ENCODE measurements at regions not wholly inside any gene's neighbourhood (a gene's known extent, or its start where the extent isn't known, plus 50 kb on each side); places are given as distances from the start of the nearest gene placed in this dataset.

DNA sequence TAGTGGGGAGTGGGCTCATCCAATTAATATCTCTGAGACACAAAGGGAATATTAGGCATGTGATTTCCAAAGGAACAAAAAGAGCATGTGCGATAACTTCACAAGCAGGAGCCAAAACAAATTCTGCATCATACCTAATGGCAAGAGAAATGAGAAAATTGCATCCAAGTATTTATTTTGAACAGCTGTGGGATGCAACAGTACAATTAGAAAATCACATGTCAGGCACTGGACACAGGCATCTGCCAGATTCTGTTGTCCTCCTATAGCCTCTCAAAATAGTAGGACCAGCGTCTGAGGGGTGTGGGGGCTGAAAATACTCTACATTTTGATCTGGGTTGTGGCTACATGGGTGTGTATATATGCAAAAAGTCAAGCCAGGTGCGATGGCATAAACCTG is 66.3 kb downstream of the EDN1 start:
- H3K4me3 ChIP-seq (ENCODE audit: low read length) = no peak overlapping the region
- no peaks in the 10 kb centered on the region for H3K79me2 ChIP-seq (replicated peaks; ENCODE audit: insufficient read depth, low read length)
- H2AFZ ChIP-seq (ENCODE audit: low read depth, low read length) = no peak overlapping the region
- no peaks in the 10 kb centered on the region for H3K27me3 ChIP-seq (ENCODE audit: insufficient read depth, low read depth, low read length)
- H3K36me3 ChIP-seq (ENCODE audit: insufficient read depth, low read length) = no peaks in the 10 kb centered on the region
- no peaks in the 10 kb centered on the region for H4K20me1 ChIP-seq (ENCODE audit: insufficient read depth)
- no peak overlapping the region for H3K27ac ChIP-seq (ENCODE audit: low read length)
- no peak overlapping the region for H3K4me2 ChIP-seq (ENCODE audit: low read length)
- H3K9me3 ChIP-seq (ENCODE audit: low read length) = peaks cover 2% of the 10 kb centered on the region
- no peak overlapping the region for H3K9ac ChIP-seq (ENCODE audit: low read length)
- no peaks in the 10 kb centered on the region for H3K9me2 ChIP-seq (ENCODE audit: insufficient read depth, low read length)
- no peaks in the 10 kb centered on the region for H3F3A ChIP-seq (ENCODE audit: insufficient read depth, low read length, poor library complexity, severe bottlenecking)
- TF ChIP-seq TAF1 (IDR thresholded peaks at IDR 0.05; ENCODE audit: low read depth) (no peak), POLR2AphosphoS5 (IDR thresholded peaks at IDR 0.05) (no peak), SMC3 (conservative IDR thresholded peaks at IDR 0.05; ENCODE audit: poor library complexity) (no peak), MXI1 (conservative IDR thresholded peaks at IDR 0.05; ENCODE audit: poor library complexity, severe bottlenecking) (no peak), REST (IDR thresholded peaks at IDR 0.05; ENCODE audit: borderline replicate concordance) (no peak), EP300 (conservative IDR thresholded peaks at IDR 0.05; ENCODE audit: poor library complexity, severe bottlenecking) (no peak), RAD21 (conservative IDR thresholded peaks at IDR 0.05) (no peak), EZH2 (IDR thresholded peaks at IDR 0.05; ENCODE audit: borderline replicate concordance, insufficient read depth, low read length, poor library complexity, severe bottlenecking) (no peak)
- TF ChIP-seq, protein P1, sequence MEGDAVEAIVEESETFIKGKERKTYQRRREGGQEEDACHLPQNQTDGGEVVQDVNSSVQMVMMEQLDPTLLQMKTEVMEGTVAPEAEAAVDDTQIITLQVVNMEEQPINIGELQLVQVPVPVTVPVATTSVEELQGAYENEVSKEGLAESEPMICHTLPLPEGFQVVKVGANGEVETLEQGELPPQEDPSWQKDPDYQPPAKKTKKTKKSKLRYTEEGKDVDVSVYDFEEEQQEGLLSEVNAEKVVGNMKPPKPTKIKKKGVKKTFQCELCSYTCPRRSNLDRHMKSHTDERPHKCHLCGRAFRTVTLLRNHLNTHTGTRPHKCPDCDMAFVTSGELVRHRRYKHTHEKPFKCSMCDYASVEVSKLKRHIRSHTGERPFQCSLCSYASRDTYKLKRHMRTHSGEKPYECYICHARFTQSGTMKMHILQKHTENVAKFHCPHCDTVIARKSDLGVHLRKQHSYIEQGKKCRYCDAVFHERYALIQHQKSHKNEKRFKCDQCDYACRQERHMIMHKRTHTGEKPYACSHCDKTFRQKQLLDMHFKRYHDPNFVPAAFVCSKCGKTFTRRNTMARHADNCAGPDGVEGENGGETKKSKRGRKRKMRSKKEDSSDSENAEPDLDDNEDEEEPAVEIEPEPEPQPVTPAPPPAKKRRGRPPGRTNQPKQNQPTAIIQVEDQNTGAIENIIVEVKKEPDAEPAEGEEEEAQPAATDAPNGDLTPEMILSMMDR (IDR thresholded peaks at IDR 0.05; ENCODE audit: poor library complexity, severe bottlenecking) = no peak

DNA sequence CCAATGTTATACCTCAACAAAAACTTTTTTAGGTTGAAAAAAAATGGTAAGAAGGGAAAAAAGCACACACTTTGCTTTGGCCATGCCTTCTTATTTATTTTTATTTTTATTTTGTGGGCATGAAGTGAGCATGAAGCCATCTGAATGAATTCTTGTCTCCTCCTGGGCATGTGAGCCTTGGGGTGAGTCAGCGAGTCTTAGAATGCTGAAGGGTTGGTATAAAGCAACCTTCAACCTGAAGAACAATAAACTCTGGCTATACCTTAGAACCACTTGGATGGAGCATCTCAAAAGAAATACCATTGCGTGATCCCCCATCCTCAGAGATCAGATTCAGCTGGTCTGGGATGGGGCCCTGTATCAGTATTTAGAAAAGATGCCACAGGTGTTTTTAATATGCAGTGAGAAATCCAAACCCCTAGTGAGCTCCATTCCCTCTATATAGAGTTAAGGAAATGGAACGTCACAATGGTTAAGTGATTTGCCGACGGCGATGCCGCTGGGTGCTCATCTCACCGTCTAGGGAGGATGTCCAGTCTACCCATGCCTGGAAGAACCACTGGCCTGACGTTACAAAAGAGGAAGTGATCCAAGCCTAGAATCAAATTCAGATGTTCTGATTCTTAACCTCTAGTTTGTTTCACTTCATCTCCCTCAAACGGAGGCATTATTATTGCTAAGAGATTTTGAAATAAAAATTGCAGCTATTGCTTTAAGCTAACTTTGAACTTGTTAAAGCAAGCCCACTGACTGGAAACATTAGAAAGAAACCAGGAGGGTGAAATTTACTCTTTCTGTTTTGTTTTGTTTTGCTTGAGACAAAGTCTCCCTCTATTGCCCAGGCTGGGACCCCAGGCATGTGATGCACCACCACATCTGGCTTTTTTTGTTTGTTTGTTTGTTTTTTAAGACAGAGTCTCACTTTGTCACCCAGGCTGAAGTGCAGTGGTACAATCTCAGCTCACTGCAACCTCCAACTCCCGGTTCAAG is 67.1 kb downstream of the EDN1 start:
- Histone ChIP-seq H3K36me3 (ENCODE audit: insufficient read depth, low read length) (no peaks in the 10 kb centered on the region), H4K20me1 (ENCODE audit: insufficient read depth) (no peaks in the 10 kb centered on the region), H2AFZ (ENCODE audit: low read depth, low read length) (no peak overlapping the region), H3K9me3 (ENCODE audit: low read length) (no peaks in the 10 kb centered on the region), H3F3A (ENCODE audit: insufficient read depth, low read length, poor library complexity, severe bottlenecking) (no peaks in the 10 kb centered on the region), H3K4me3 (ENCODE audit: low read length) (no peak overlapping the region), H3K27ac (ENCODE audit: low read length) (no peak overlapping the region), H3K9ac (ENCODE audit: low read length) (no peak overlapping the region), H3K9me2 (ENCODE audit: insufficient read depth, low read length) (no peaks in the 10 kb centered on the region), H3K79me2 (replicated peaks; ENCODE audit: insufficient read depth, low read length) (no peaks in the 10 kb centered on the region), H3K27me3 (ENCODE audit: insufficient read depth, low read depth, low read length) (no peaks in the 10 kb centered on the region), H3K4me2 (ENCODE audit: low read length) (no peak overlapping the region)
- TF ChIP-seq REST (IDR thresholded peaks at IDR 0.05; ENCODE audit: borderline replicate concordance) = no peak
- TF ChIP-seq TAF1 (IDR thresholded peaks at IDR 0.05; ENCODE audit: low read depth) = no peak
- no peak for TF ChIP-seq EZH2 (IDR thresholded peaks at IDR 0.05; ENCODE audit: borderline replicate concordance, insufficient read depth, low read length, poor library complexity, severe bottlenecking)
- TF ChIP-seq POLR2AphosphoS5 (IDR thresholded peaks at IDR 0.05) = no peak
- no peak for TF ChIP-seq SMC3 (conservative IDR thresholded peaks at IDR 0.05; ENCODE audit: poor library complexity)
- TF ChIP-seq, protein P1 (IDR thresholded peaks at IDR 0.05; ENCODE audit: poor library complexity, severe bottlenecking) = no peak
- no peak for TF ChIP-seq RAD21 (conservative IDR thresholded peaks at IDR 0.05)
- no peak for TF ChIP-seq MXI1 (conservative IDR thresholded peaks at IDR 0.05; ENCODE audit: poor library complexity, severe bottlenecking)
- no peak for TF ChIP-seq EP300 (conservative IDR thresholded peaks at IDR 0.05; ENCODE audit: poor library complexity, severe bottlenecking)
